HG03558 (cell line): ENCODE measurements at regions not wholly inside any gene's neighbourhood (a gene's known extent, or its start where the extent isn't known, plus 50 kb on each side); places are given as distances from the start of the nearest gene placed in this dataset.

ENCODE experiments used
- ATAC-seq: cut with Tn5 transposase; IDR thresholded peaks from one replicate; pipeline ENCODE4 v1.9.1; 2021; ENCODE audit warnings: moderate number of reproducible peaks; ENCODE audit not compliant: unreplicated experiment; ENCODE audit errors: extremely low read depth

- no peak for ATAC-seq
Measured at GRCh38 chr14:34222122-34222521, 239.9 kb downstream of the SPTSSA start.

- no peak for ATAC-seq
Measured at GRCh38 chr14:34220921-34221320, 241.1 kb downstream of the SPTSSA start.

GRCh38 chr14:34220378-34220706 lies 241.7 kb downstream of the SPTSSA start:
- no peak for ATAC-seq

- ATAC-seq, result no peak
Measured at GRCh38 chr14:34219661-34220377, 242.2 kb downstream of the SPTSSA start.

- ATAC-seq, result no peak
Measured at GRCh38 chr14:34218881-34219280, 243.2 kb downstream of the SPTSSA start.

GRCh38 chr14:34214961-34215360 lies 247.1 kb downstream of the SPTSSA start:
- ATAC-seq, result no peak

GRCh38 chr14:34213332-34213731 lies 248.7 kb downstream of the SPTSSA start:
- ATAC-seq, result no peak

GRCh38 chr14:34212172-34212929 lies 249.7 kb downstream of the SPTSSA start:
- no peak for ATAC-seq

GRCh38 chr14:34211732-34212131 lies 250.3 kb downstream of the SPTSSA start:
- ATAC-seq, result peak; percentile 78

- ATAC-seq, result no peak
Measured at GRCh38 chr14:34208532-34208931, 253.5 kb downstream of the SPTSSA start.

- no peak for ATAC-seq
Measured at GRCh38 chr14:34205799-34206198, 254.9 kb upstream of the EGLN3 start.

GRCh38 chr14:34204774-34205173 lies 253.9 kb upstream of the EGLN3 start:
- ATAC-seq, result no peak

- no peak for ATAC-seq
Measured at GRCh38 chr14:34203251-34203722, 252.4 kb upstream of the EGLN3 start.

GRCh38 chr14:34201909-34202637 lies 251.2 kb upstream of the EGLN3 start:
- no peak for ATAC-seq

GRCh38 chr14:34199585-34199984 lies 248.7 kb upstream of the EGLN3 start:
- no peak for ATAC-seq

- no peak for ATAC-seq
Measured at GRCh38 chr14:34198096-34198495, 247.2 kb upstream of the EGLN3 start.

GRCh38 chr14:34195964-34196363 lies 245.1 kb upstream of the EGLN3 start:
- ATAC-seq, result no peak

- ATAC-seq, result no peak
Measured at GRCh38 chr14:34190717-34191116, 239.8 kb upstream of the EGLN3 start.

GRCh38 chr14:34189866-34190265 lies 239.0 kb upstream of the EGLN3 start:
- ATAC-seq, result no peak

- no peak for ATAC-seq
Measured at GRCh38 chr14:34187519-34188044, 236.7 kb upstream of the EGLN3 start.

- ATAC-seq, result no peak
Measured at GRCh38 chr14:34187061-34187460, 236.2 kb upstream of the EGLN3 start.
